PC-3 (cell line): ENCODE measurements at regions not wholly inside any gene's neighbourhood (a gene's known extent, or its start where the extent isn't known, plus 50 kb on each side); places are given as distances from the start of the nearest gene placed in this dataset.

Experiments used
- ATAC-seq: fragments of 200-7000 bp; cut with Tn5 transposase; 2 replicates; pipeline ENCODE4 v1.9.1; 2020; ENCODE audit warnings: mild to moderate bottlenecking, moderate library complexity
- BruUV-seq: library from RNA; stranded (reverse); fragments of 400-500 nt; replicated peaks from 2 replicates; lab custom pipeline; 2021; lab: Mats Ljungman, UMichigan
- CTCF ChIA-PET: fragments of 300-600 bp; sonication (Branson Sonifier 250); formaldehyde crosslinking; loops from one replicate; lab custom pipeline; 2022; ENCODE audit warnings: antibody characterized with exemption; lab: Charles Lee
- POLR2A ChIA-PET: fragments of 300-600 bp; sonication (Branson Sonifier 250); formaldehyde crosslinking; loops from one replicate; lab custom pipeline; 2022; ENCODE audit warnings: antibody characterized with exemption; ENCODE audit not compliant: unreplicated experiment; lab: Charles Lee
- DNase-seq: peaks from one replicate; pipeline ENCODE4 v3.0.0-alpha.2; 2015
- H2AFZ ChIP-seq: fragments of 300-600 bp; sonication (generic); 2 replicates; pipeline ENCODE4 v1.6.0; 2016; ENCODE audit warnings: antibody characterized with exemption, low read length
- H3F3A ChIP-seq: fragments of 300-600 bp; sonication (generic); one replicate; pipeline ENCODE4 v1.6.0; 2017; ENCODE audit warnings: antibody characterized with exemption, low read length, control low read depth, mild to moderate bottlenecking; ENCODE audit not compliant: unreplicated experiment
- H3K27ac ChIP-seq: fragments of 300-600 bp; sonication (generic); 2 replicates; pipeline ENCODE4 v1.5.1; 2016; ENCODE audit warnings: mild to moderate bottlenecking, low read length
- H3K27me3 ChIP-seq: fragments of 300-600 bp; sonication (generic); 2 replicates; pipeline ENCODE4 v1.6.1; 2016; ENCODE audit warnings: low read length, mixed read lengths
- H3K36me3 ChIP-seq: fragments of 300-600 bp; sonication (generic); 2 replicates; pipeline ENCODE4 v1.6.1; 2016; ENCODE audit warnings: low read depth, mixed run types, low read length, mixed read lengths
- H3K4me1 ChIP-seq: fragments of 300-600 bp; sonication (generic); 2 replicates; pipeline ENCODE4 v1.5.1; 2016; ENCODE audit warnings: low read length; ENCODE audit not compliant: insufficient read depth
- H3K4me2 ChIP-seq: fragments of 300-600 bp; sonication (generic); 2 replicates; pipeline ENCODE4 v1.6.0; 2016; ENCODE audit warnings: low read length
- H3K4me3 ChIP-seq: fragments of 300-600 bp; sonication (generic); 2 replicates; pipeline ENCODE4 v1.5.1; 2016; ENCODE audit warnings: mild to moderate bottlenecking, low read length, mixed read lengths
- H3K79me2 ChIP-seq: fragments of 300-600 bp; sonication (generic); 2 replicates; pipeline ENCODE4 v1.6.1; 2017; ENCODE audit warnings: low read length, mixed read lengths
- H3K9ac ChIP-seq: fragments of 300-600 bp; sonication (generic); 2 replicates; pipeline ENCODE4 v1.6.0; 2016; ENCODE audit warnings: mild to moderate bottlenecking, low read length
- H3K9me2 ChIP-seq: fragments of 300-600 bp; sonication (generic); replicated peaks from 2 replicates; pipeline ENCODE4 v1.6.1; 2016; ENCODE audit warnings: mixed run types, low read length, mixed read lengths
- H3K9me3 ChIP-seq: fragments of 300-600 bp; sonication (generic); 2 replicates; pipeline ENCODE4 v1.6.1; 2016; ENCODE audit warnings: low read length, mixed read lengths
- H4K20me1 ChIP-seq: fragments of 300-600 bp; sonication (generic); 2 replicates; pipeline ENCODE4 v1.6.1; 2016; ENCODE audit warnings: low read length, mixed read lengths
- CTCF ChIP-seq: fragments of 300-600 bp; sonication (generic); conservative IDR thresholded peaks from 2 replicates; pipeline ENCODE4 v1.5.1; 2017; ENCODE audit warnings: antibody characterized with exemption, low read depth, mild to moderate bottlenecking, low read length
- EZH2 ChIP-seq: fragments of 300-600 bp; sonication (generic); IDR thresholded peaks from one replicate; pipeline ENCODE4 v1.6.1; 2017; ENCODE audit warnings: antibody characterized with exemption, mild to moderate bottlenecking, low read length; ENCODE audit not compliant: unreplicated experiment
- EZH2phosphoT487 ChIP-seq: fragments of 300-600 bp; sonication (generic); IDR thresholded peaks from 2 replicates; pipeline ENCODE4 v1.6.1; 2018; ENCODE audit warnings: mild to moderate bottlenecking, antibody characterized with exemption, low read length, borderline replicate concordance
- intact Hi-C: fragments of 100-400 bp; cut with micrococcal nuclease; formaldehyde crosslinking; loops from 2 replicates; pipeline ENCODE4 v1.9.0; 2023

GRCh38 chr5:174444479-174445188, 279.7 kb upstream of the MSX2 start:
- H3K4me3 ChIP-seq: no peak overlapping the region
- no peaks in the 10 kb centered on the region for H4K20me1 ChIP-seq
- no peak overlapping the region for H3K4me2 ChIP-seq
- H3K27ac ChIP-seq: no peak overlapping the region
- H3K36me3 ChIP-seq: no peaks in the 10 kb centered on the region
- H3F3A ChIP-seq: no peaks in the 10 kb centered on the region
- ChIA-PET CTCF (no interaction called here), POLR2A (no interaction called here)
- intact Hi-C loops: no loop called here
- no peak overlapping the region for H3K9ac ChIP-seq
- no peaks in the 10 kb centered on the region for H3K79me2 ChIP-seq
- TF ChIP-seq EZH2: no peak
- TF ChIP-seq CTCF: no peak
- no peaks in the 10 kb centered on the region for H3K27me3 ChIP-seq
- ATAC-seq (no peak), DNase-seq (no peak)
- BruUV-seq: no TSS peak
- no peaks in the 10 kb centered on the region for H3K4me1 ChIP-seq
- no peaks in the 10 kb centered on the region for H3K9me3 ChIP-seq
- no peaks in the 10 kb centered on the region for H3K9me2 ChIP-seq
- H2AFZ ChIP-seq: no peak overlapping the region

GRCh38 chr5:174446446-174446845, 277.9 kb upstream of the MSX2 start:
- no peaks in the 10 kb centered on the region for H3K9me2 ChIP-seq
- H3F3A ChIP-seq: no peaks in the 10 kb centered on the region
- H3K4me3 ChIP-seq: no peak overlapping the region
- DNase-seq (no peak), ATAC-seq (no peak)
- no peaks in the 10 kb centered on the region for H3K9me3 ChIP-seq
- CTCF ChIA-PET: no interaction called here
- H3K27me3 ChIP-seq: no peaks in the 10 kb centered on the region
- POLR2A ChIA-PET: no interaction called here
- no peaks in the 10 kb centered on the region for H3K4me1 ChIP-seq
- H3K9ac ChIP-seq: no peak overlapping the region
- no peaks in the 10 kb centered on the region for H3K79me2 ChIP-seq
- no peak overlapping the region for H2AFZ ChIP-seq
- intact Hi-C loops: no loop called here
- no TSS peak for BruUV-seq
- H3K4me2 ChIP-seq: no peak overlapping the region
- H3K27ac ChIP-seq: no peak overlapping the region
- no peaks in the 10 kb centered on the region for H3K36me3 ChIP-seq
- no peaks in the 10 kb centered on the region for H4K20me1 ChIP-seq
- no peak for TF ChIP-seq EZH2
- no peak for TF ChIP-seq CTCF

- no peak overlapping the region for H3K9ac ChIP-seq
- H3K27me3 ChIP-seq: no peaks in the 10 kb centered on the region
- H3K4me2 ChIP-seq: no peak overlapping the region
- CTCF ChIA-PET: no interaction called here
- no peaks in the 10 kb centered on the region for H3K4me1 ChIP-seq
- no TSS peak for BruUV-seq
- no peaks in the 10 kb centered on the region for H3K36me3 ChIP-seq
- no peaks in the 10 kb centered on the region for H3K79me2 ChIP-seq
- H3K4me3 ChIP-seq: no peak overlapping the region
- H2AFZ ChIP-seq: no peak overlapping the region
- intact Hi-C loops: no loop called here
- ATAC-seq: no peak
- no peaks in the 10 kb centered on the region for H3K9me2 ChIP-seq
- no peaks in the 10 kb centered on the region for H3F3A ChIP-seq
- no peak overlapping the region for H3K27ac ChIP-seq
- POLR2A ChIA-PET: no interaction called here
- H3K9me3 ChIP-seq: no peaks in the 10 kb centered on the region
- no peak for TF ChIP-seq EZH2
- no peak for TF ChIP-seq EZH2phosphoT487
- TF ChIP-seq CTCF: no peak
- DNase-seq: no peak
- H4K20me1 ChIP-seq: no peaks in the 10 kb centered on the region
Observed at GRCh38 chr5:174446988-174447387, 277.4 kb upstream of the MSX2 start.
